GM12872 (cell line): ENCODE measurements at regions not wholly inside any gene's neighbourhood (a gene's known extent, or its start where the extent isn't known, plus 50 kb on each side); places are given as distances from the start of the nearest gene placed in this dataset.

Source experiments
- TF ChIP-seq, protein P1 (sequence below): IDR thresholded peaks from 3 replicates; pipeline ENCODE4 v1.5.1; 2011; ENCODE audit warnings: low read depth, mild to moderate bottlenecking, low read length, moderate library complexity; ENCODE audit not compliant: insufficient read depth

DNA sequence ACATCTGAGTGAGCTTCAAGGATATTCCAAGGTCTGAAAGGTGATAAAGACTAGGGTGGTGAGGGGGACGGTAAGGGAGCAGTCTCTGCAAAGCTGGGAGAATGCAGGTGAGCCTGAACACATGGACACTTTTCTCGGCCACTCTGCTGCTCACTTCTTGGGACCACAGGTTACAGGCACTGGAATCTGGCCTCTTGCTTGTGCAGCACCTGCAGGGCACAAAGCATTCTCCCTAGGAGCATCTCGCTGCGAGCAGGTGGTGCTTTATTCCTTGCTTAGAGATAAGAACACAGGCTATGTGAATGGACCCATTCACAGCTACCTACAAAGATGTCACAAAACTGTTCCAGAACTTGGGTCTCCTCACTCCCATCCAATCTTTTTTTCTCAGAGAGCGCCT is 153.2 kb downstream of the DDX1 start:
- TF ChIP-seq, protein P1, sequence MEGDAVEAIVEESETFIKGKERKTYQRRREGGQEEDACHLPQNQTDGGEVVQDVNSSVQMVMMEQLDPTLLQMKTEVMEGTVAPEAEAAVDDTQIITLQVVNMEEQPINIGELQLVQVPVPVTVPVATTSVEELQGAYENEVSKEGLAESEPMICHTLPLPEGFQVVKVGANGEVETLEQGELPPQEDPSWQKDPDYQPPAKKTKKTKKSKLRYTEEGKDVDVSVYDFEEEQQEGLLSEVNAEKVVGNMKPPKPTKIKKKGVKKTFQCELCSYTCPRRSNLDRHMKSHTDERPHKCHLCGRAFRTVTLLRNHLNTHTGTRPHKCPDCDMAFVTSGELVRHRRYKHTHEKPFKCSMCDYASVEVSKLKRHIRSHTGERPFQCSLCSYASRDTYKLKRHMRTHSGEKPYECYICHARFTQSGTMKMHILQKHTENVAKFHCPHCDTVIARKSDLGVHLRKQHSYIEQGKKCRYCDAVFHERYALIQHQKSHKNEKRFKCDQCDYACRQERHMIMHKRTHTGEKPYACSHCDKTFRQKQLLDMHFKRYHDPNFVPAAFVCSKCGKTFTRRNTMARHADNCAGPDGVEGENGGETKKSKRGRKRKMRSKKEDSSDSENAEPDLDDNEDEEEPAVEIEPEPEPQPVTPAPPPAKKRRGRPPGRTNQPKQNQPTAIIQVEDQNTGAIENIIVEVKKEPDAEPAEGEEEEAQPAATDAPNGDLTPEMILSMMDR: no peak

DNA sequence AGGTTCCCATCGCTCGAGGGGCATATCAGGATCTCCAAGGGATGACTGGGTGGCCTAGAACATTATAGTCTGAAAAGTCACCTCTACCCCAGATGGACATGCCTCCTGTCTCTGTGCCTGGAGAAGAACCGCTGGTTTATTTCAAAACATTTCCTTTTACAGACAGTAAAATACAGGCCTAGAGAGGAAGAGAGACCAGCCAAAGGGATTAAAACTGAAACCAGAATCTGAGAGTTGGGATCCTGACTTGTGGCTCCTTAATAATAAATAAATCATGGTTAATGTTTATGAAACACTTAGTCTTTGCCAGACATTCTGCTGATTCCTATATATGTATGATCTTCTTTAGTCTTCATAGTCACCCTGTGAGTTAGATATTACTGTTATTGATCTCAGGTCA is 153.7 kb downstream of the DDX1 start:
- TF ChIP-seq, protein P1: no peak

DNA sequence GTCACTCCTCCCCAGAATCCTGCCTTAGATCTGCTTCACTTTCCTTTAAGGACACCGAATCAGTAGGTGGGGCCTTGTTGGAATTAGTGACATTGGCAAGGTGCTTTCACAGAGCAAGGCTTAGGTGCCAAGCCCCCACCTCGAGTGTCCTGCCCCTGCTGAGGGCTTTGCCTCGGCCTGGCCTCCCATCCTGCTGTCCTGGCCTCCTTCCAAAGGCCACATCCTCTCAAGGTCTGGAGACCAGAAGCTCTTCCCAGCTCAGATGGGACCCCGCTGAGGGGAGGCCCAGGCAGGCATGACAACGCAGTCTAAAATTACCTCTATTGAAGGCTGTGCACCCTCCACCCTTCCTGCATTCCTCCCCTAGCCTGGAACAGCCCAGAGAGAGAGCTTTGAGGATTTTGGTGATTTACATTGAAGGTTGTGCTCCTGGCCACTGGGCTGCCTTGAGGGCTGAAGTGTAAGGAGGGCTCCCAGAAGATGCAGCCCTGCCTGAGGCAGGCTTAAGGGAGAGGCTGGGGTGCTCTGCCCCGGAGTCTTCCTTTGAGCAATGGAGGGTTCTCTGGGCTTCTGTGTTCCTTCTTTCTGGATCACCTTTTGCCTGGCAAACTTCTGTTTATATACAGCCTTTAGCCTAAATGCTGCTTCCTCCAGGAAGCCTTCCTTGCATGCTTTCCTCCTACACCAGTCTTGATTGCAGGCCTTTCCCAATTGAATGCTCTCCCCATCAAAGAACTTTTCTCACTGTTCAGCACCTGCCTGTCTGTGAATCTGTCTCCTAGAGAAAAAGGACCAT is 154.4 kb downstream of the DDX1 start:
- TF ChIP-seq, protein P1: no peak

DNA sequence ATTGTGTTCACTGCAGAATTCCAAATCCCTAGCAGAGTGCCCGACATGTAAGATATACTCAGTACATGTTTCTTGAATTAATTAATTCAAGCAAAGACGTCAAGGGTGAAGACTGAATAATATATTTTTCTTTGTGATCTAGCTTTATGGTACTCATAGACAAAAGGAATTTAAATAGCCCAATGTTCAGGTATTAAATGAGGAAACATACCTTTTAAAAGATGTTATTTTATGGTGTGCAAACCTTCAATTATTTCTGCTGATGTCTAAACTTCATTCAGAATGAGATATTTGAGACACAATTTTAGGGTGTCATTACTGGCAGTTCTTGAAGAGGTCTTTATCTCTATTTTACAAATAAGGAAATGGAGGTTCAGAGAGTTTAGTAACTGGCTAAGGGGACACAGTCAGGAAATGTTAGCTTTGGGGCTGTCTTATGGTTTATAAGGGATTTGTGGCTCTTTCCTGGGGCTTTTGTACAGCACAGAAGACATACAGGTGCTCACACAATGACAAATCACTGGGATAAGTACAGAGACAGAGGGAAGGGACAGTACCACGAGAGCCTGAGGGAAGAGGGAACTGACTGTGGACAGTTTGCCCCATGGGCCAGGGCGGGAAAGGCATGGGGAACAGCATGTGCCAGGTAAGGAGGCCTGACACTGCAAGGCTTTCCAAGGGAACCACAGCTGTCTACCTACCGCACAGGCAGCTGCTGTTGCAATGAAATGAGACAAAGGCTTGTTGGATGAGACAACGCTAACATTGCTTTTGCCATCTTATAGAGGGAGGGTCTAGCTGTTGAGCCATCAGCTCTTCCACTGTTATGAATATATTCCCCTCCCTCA is 155.3 kb downstream of the DDX1 start:
- TF ChIP-seq, protein P1: no peak

DNA sequence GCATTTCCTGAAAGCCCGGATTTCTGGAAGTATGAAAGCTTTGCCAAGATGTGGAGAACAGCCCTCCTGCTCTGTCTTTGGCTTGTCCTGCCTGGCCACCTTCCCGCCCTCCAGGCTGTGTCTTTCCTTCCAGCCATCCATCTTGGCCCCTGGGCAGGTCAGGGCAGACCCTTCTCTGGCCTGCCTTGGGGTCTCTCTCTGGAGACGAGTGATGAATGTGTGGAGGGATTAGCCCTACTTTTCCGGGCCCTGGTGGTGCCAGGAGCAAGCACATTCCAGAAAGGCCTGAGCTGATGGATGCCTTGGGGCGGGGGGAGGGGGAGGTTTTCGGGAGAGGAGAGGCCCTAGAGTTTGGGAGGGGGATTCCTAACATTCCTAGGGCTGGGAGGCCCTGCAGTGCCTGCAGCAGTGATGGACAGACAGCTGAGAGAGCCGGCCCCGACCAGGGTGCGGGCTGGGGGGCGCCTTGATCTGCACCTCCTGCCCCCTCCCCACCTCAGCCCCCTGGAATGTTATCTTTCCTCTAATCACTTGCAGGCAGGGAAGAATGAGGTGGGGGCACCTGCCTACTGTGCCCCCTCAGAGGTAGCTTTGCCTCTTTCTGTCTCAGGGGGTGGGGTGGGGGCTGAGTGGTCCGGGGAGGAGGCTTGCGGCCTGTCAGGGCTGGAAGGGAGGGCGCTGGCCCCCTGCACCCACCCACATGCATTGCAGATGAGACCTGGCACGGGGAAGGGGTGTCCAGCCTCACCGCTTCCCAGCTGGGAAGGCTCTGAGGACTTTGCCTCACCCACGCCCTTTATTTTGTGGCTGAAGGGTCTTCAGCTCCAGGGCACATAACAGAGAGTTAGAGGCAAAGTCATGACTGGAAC is 156.2 kb downstream of the DDX1 start:
- TF ChIP-seq, protein P1: no peak

DNA sequence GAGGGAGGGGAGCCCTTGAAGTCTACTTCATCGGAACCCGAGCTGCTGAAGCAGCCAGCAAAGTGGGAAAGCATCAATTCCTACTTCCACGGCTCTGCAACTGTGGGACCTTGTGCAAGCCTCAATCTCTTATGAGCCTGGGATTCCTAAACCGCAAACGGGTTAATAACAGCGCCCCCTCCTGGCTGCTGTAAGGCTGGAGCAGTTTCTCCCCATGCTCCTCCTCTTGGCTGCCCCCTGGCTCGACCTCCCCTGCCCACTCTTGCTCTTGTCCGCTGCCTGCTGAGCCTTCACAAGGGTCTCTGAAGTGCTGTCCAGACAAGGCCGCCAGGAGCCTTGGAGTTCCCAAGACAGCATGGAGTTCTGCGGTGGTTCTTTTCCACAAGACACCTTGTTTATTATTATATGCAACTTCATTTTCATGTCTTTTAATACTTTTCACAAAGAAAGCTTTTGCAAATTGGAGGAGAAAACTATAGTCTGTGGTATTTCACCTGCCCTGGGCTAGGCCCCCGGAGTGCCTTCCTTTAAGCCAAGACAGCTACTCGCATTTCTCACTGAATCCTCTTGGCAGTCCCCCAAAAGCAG is 157.2 kb downstream of the DDX1 start:
- TF ChIP-seq, protein P1: peak; percentile 76
